SU-DHL-6 (cell line): ENCODE measurements at regions not wholly inside any gene's neighbourhood (a gene's known extent, or its start where the extent isn't known, plus 50 kb on each side); places are given as distances from the start of the nearest gene placed in this dataset.

Experiments used
- CTCF ChIP-seq: fragments of 200-600 bp; sonication (generic); IDR thresholded peaks from one replicate; pipeline ENCODE4 v1.5.1; 2017; ENCODE audit warnings: antibody characterized with exemption, mild to moderate bottlenecking, low read length, moderate library complexity; ENCODE audit not compliant: insufficient read depth, poor library complexity, severe bottlenecking
- EZH2phosphoT487 ChIP-seq: fragments of 200-600 bp; sonication (generic), shearing (Covaris generic); conservative IDR thresholded peaks from 2 replicates; pipeline ENCODE4 v1.6.1; 2018; ENCODE audit warnings: mild to moderate bottlenecking, antibody characterized with exemption, low read length, moderate library complexity, mixed read lengths

GRCh38 chrX:110568441-110568840, 209.8 kb downstream of the RTL9 start:
- no peak for TF ChIP-seq CTCF
- TF ChIP-seq EZH2phosphoT487 = no peak
